ENCODE measurements at regions not wholly inside any gene's neighbourhood (a gene's known extent, or its start where the extent isn't known, plus 50 kb on each side); places are given as distances from the start of the nearest gene placed in this dataset.

DNA sequence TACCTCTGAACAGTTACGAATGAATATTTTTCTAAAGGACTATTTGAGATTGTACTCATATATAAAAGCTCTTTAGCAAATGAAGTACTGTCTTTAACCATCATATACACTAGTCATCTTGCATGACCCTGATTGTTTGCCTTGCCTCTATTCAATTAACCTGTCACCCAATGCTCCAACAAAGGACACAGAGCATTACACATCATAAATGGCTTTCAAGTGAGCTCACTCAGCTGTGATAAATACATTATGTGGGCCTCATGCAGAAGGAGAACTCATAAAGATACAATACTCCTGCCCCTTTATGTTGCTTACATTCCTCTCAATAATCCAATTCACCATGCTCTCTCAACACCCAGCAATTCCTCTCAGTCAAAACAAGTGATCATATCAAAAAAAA lies 993.0 kb upstream of the PRMT6 start:
- DNase-seq (ENCODE audit: extremely low read depth, low read depth): no peak

DNA sequence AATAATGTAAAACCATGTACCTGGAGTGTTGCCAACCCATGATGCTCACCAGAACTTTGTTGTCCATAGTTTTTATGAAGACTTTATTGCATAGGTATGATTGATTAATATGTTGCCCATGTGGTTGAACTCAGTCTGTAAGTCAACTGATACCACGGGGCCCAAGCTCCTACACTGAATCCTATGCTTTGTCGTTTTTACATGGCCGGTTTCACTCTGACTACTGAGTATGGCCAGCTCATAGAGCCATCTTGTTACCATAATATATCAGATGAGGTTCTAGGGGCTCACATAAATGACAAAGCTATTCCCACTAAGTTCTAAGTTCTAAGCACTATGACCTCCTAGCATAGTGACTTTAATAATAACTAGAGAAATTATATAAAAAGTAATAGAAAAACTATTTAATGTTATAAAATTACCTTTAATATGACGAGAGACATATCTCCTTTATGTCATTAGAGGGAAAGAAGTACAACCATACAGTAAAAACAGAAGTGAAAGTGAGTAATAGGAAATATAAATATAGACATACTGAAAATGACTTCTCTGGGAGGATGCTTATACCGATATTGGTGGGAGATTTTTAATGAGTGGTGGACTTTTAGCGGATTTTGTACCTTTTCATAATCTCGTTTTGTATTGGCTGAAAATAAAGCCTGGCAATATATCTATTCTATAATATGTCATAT lies 983.4 kb upstream of the PRMT6 start:
- TF ChIP-seq, protein P1, sequence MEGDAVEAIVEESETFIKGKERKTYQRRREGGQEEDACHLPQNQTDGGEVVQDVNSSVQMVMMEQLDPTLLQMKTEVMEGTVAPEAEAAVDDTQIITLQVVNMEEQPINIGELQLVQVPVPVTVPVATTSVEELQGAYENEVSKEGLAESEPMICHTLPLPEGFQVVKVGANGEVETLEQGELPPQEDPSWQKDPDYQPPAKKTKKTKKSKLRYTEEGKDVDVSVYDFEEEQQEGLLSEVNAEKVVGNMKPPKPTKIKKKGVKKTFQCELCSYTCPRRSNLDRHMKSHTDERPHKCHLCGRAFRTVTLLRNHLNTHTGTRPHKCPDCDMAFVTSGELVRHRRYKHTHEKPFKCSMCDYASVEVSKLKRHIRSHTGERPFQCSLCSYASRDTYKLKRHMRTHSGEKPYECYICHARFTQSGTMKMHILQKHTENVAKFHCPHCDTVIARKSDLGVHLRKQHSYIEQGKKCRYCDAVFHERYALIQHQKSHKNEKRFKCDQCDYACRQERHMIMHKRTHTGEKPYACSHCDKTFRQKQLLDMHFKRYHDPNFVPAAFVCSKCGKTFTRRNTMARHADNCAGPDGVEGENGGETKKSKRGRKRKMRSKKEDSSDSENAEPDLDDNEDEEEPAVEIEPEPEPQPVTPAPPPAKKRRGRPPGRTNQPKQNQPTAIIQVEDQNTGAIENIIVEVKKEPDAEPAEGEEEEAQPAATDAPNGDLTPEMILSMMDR (IDR thresholded peaks at IDR 0.05; ENCODE audit: low read depth, low read length, missing control alignments): no peak
- no peak for DNase-seq (ENCODE audit: extremely low read depth, low read depth)
- no peak overlapping the region for H3K4me3 ChIP-seq (replicated peaks; ENCODE audit: low read depth, low read length)

More for the DNA sequence above, 993.0 kb upstream of the PRMT6 start:
- TF ChIP-seq, protein P1 (IDR thresholded peaks at IDR 0.05; ENCODE audit: low read depth, low read length, missing control alignments): no peak
- no peak overlapping the region for H3K4me3 ChIP-seq (replicated peaks; ENCODE audit: low read depth, low read length)

DNA sequence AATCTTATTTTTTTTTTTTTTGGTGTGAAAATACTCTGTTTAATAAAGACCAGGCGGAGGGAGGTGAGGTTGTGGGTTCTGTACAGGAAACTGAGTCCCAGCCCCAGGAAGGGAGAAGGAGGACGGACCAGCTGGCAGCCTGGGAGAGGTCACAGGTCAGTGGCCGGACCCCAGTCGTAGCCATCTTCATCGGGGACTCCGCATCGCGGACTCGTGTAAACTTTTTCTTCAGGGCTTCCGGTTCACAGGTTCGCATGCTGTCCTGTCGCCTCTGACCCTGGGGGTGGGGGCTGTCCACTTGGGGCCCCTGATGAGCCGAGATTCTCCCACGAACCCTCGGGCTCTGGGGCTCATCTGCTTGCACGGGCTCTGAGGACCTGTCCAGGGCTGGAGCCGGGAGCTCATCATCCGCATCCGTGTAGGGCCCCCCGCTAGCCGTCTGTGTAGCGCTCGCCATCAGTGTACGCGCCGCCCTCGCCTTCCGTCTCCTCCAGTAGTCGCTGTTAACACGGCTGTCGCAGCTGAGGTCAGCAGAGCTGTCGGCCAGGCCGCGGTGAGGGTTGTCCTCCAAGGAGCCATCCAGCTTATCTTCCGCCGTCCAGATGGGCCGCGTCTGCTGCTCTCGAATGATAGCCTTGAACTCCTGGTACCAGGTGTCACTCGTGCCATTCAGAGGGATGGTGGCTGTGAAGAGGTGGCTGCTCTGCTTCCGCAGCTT lies 975.7 kb upstream of the PRMT6 start:
- H3K4me3 ChIP-seq (replicated peaks; ENCODE audit: low read depth, low read length): no peak overlapping the region
- TF ChIP-seq, protein P1 (IDR thresholded peaks at IDR 0.05; ENCODE audit: low read depth, low read length, missing control alignments): no peak
- DNase-seq (ENCODE audit: extremely low read depth, low read depth): no peak

DNA sequence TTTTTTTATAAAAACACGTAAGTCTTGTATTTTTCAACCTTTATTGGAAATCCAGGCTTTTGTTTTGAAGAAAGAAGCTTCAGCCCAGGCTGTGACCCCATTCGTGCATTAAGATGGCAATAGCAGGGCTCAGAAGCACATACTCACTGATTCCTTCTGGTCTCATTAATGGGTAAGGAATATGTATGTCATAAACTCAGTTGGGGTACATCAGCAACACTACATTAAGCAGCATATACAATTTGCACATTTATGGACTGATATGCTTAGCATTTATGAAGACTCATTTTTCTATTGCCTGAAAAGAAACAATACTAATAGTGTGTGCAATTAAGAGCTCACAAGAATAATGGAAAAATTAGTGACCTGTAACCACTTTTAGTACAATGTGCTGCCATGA lies 945.4 kb upstream of the PRMT6 start:
- H3K4me3 ChIP-seq (replicated peaks; ENCODE audit: low read depth, low read length): no peak overlapping the region
- TF ChIP-seq, protein P1 (IDR thresholded peaks at IDR 0.05; ENCODE audit: low read depth, low read length, missing control alignments): no peak
- DNase-seq (ENCODE audit: extremely low read depth, low read depth): no peak

DNA sequence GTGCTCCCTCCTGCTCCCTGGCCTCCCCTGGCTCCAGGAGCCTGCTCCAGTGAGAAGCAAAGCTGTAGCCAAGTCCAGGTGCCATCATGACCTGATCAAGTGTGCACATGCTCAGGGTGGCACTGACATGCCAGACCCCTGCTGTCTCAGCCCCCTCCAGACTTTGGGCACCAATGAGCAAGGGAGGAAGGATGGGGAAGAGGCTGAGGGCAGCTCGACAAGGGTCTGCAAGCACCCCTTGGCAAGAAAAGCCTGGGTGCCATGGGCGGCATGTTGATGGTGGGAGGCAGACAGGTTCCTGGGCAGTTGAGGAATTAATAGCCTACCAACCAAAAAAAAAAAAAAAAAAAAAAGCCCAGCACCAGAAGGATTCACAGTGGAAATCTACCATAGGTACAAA lies 942.6 kb upstream of the PRMT6 start:
- H3K4me3 ChIP-seq (replicated peaks; ENCODE audit: low read depth, low read length): no peak overlapping the region
- TF ChIP-seq, protein P1 (IDR thresholded peaks at IDR 0.05; ENCODE audit: low read depth, low read length, missing control alignments): no peak
- no peak for DNase-seq (ENCODE audit: extremely low read depth, low read depth)

DNA sequence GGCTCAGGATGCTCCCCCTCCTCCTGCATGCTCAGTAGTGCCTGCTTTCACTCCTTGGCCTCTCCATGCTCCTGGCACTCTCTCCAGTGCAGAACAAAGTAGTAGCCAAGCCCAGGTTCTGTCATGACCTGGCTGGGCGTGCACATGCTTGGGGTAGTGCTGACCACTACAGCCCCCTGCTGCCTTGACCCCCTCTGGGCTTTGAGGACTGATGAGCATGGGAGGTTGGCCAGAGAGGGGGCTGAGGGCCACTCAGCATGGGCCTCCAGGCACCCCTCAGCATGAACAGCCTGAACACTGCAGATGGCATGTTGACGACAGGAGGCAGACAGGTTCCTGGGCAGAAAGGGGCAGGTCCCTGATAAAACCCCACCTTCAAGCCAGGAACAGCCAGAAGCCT lies 935.7 kb upstream of the PRMT6 start:
- no peak overlapping the region for H3K4me3 ChIP-seq (replicated peaks; ENCODE audit: low read depth, low read length)
- no peak for DNase-seq (ENCODE audit: extremely low read depth, low read depth)
- TF ChIP-seq, protein P1 (IDR thresholded peaks at IDR 0.05; ENCODE audit: low read depth, low read length, missing control alignments): no peak
